Mucosa of descending colon (tissue), 3 donors: ENCODE measurements at regions not wholly inside any gene's neighbourhood (a gene's known extent, or its start where the extent isn't known, plus 50 kb on each side); places are given as distances from the start of the nearest gene placed in this dataset.
A peak's percentile ranks its signal among the peaks of the same experiment; 100 is the strongest.

Source experiments
- ATAC-seq: fragments of 200-7000 bp; cut with Tn5 transposase; one replicate; pipeline ENCODE4 v1.9.1; 2020; ENCODE audit warnings: mild to moderate bottlenecking, moderate library complexity
- DNase-seq, 3 donors: peaks; one replicate each; pipeline ENCODE4 v3.0.0-alpha.2; 2020
- H3K36me3 ChIP-seq: fragments of 200-600 bp; one replicate; pipeline ENCODE4 v1.8.0; 2021; ENCODE audit warnings: low read depth, mild to moderate bottlenecking
- H3K4me1 ChIP-seq: fragments of 200-600 bp; one replicate; pipeline ENCODE4 v1.8.0; 2021; ENCODE audit warnings: low read depth, mild to moderate bottlenecking
- H3K4me3 ChIP-seq: fragments of 200-600 bp; one replicate; pipeline ENCODE4 v1.8.0; 2021; ENCODE audit warnings: mild to moderate bottlenecking
- H3K9me3 ChIP-seq: fragments of 200-600 bp; one replicate; pipeline ENCODE4 v1.8.0; 2021; ENCODE audit warnings: mild to moderate bottlenecking
- CTCF ChIP-seq: fragments of 200-600 bp; IDR thresholded peaks from one replicate; pipeline ENCODE4 v1.8.0; 2022; ENCODE audit warnings: antibody characterized with exemption, mild to moderate bottlenecking
- intact Hi-C, 2 donors: fragments of 100-400 bp; cut with DNase I in 1 of 2; cut with micrococcal nuclease in 1 of 2; formaldehyde crosslinking; loops; one replicate each; pipeline versions ENCODE4 v1.11.0 to v1.11.1; 2022; cut with DNase I, micrococcal nuclease
- donor health status: DM: no; HTN: no; CAD: no; lungs with moderate emphysema.
- donor health status: DM: no; HTN: no; CAD: no.
- donor health status: DM: no; HTN: yes; CAD: no.

DNA sequence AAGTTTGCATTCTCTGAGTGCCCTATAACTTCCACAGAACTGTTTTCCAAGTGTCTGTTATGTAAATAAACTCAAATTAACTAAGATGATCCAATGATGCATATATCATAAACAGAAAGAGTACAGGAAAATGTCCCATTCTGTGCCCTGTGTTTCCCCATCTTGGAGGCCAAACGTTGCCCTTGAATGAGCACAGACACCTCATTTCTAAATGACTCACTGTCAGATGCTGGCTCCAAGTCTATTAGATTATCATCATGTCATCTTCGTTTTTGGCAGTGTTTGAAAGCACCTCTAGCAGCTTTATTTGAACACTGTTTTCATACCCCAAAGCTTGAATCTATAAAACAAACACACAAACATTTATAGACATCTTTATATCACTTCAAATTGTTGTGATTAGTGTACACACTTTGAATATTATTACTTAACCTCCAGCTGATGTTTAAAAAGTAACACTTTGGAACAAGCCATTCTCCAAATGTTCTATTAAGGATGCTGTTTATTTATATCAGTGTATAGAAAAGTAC, 424.2 kb downstream of the NOVA1 start:
- no peak for ATAC-seq
- H3K4me3 ChIP-seq, result no peak overlapping the region
- DNase-seq, result no peak
- no peaks in the 10 kb centered on the region for H3K36me3 ChIP-seq
- no peaks in the 10 kb centered on the region for H3K4me1 ChIP-seq
- intact Hi-C loops, result no loop called here
- TF ChIP-seq CTCF, result no peak
- H3K9me3 ChIP-seq, result no peaks in the 10 kb centered on the region

- H3K4me3 ChIP-seq, result no peak overlapping the region
- TF ChIP-seq CTCF, result no peak
- H3K9me3 ChIP-seq, result no peaks in the 10 kb centered on the region
- intact Hi-C loops, result no loop called here
- H3K36me3 ChIP-seq, result no peaks in the 10 kb centered on the region
- DNase-seq (no peak), ATAC-seq (no peak)
- H3K4me1 ChIP-seq, result no peaks in the 10 kb centered on the region
Measured at GRCh38 chr14:26172396-26172795, 425.4 kb downstream of the NOVA1 start.

- ATAC-seq (no peak), DNase-seq (no peak)
- H3K9me3 ChIP-seq, result no peaks in the 10 kb centered on the region
- H3K4me1 ChIP-seq, result no peaks in the 10 kb centered on the region
- no peak overlapping the region for H3K4me3 ChIP-seq
- intact Hi-C loops, result no loop called here
- no peak for TF ChIP-seq CTCF
- no peaks in the 10 kb centered on the region for H3K36me3 ChIP-seq
Measured at GRCh38 chr14:26170885-26171284, 426.9 kb downstream of the NOVA1 start.

GRCh38 chr14:26163761-26164160, 434.1 kb downstream of the NOVA1 start:
- no peak for TF ChIP-seq CTCF
- DNase-seq (no peak), ATAC-seq (peak; percentile 65)
- no peaks in the 10 kb centered on the region for H3K4me1 ChIP-seq
- no peak overlapping the region for H3K4me3 ChIP-seq
- no peaks in the 10 kb centered on the region for H3K9me3 ChIP-seq
- intact Hi-C loops, result no loop called here
- no peaks in the 10 kb centered on the region for H3K36me3 ChIP-seq

DNA sequence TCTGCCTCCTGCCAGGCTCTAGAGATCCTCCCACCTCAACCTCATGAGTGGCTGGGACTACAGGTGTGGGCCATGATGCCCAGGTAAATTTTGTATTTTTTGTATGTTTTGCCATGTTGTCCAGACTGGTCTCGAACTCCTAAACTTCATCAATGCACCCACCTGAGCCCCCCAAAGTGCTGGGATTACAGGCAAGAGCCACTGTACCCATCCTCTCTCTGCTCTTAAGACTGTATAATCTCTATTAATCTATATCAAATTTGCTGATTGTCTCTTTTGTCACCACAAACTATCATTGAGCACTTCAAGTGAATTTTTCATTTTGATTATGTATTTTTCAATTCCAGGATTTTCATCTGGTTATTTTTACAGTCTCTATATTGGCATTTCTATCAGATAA, 440.3 kb downstream of the NOVA1 start:
- no peaks in the 10 kb centered on the region for H3K36me3 ChIP-seq
- peaks cover 3% of the 10 kb centered on the region for H3K9me3 ChIP-seq
- no peak overlapping the region for H3K4me3 ChIP-seq
- no peak for ATAC-seq
- no peak for TF ChIP-seq CTCF
- H3K4me1 ChIP-seq, result no peaks in the 10 kb centered on the region
- DNase-seq, result no peak
- intact Hi-C loops, result no loop called here

GRCh38 chr14:26143057-26143456, 454.8 kb downstream of the NOVA1 start:
- ATAC-seq (no peak), DNase-seq (no peak)
- no peaks in the 10 kb centered on the region for H3K9me3 ChIP-seq
- no peak for TF ChIP-seq CTCF
- no peaks in the 10 kb centered on the region for H3K36me3 ChIP-seq
- no peaks in the 10 kb centered on the region for H3K4me1 ChIP-seq
- no peak overlapping the region for H3K4me3 ChIP-seq
- intact Hi-C loops, result no loop called here
